HG03342 (cell line): ENCODE measurements at regions not wholly inside any gene's neighbourhood (a gene's known extent, or its start where the extent isn't known, plus 50 kb on each side); places are given as distances from the start of the nearest gene placed in this dataset.

ENCODE experiments used
- ATAC-seq: cut with Tn5 transposase; IDR thresholded peaks from one replicate; pipeline ENCODE4 v1.9.1; 2021; ENCODE audit warnings: mild to moderate bottlenecking, moderate library complexity; ENCODE audit not compliant: unreplicated experiment

GRCh38 chr2:160672211-160672610, 178.6 kb upstream of the RBMS1 start:
- ATAC-seq, result no peak

GRCh38 chr2:160674146-160674750, 180.6 kb upstream of the RBMS1 start:
- no peak for ATAC-seq

GRCh38 chr2:160679686-160680085, 186.1 kb upstream of the RBMS1 start:
- ATAC-seq, result no peak

- ATAC-seq, result no peak
Measured at GRCh38 chr2:160680294-160680693, 186.7 kb upstream of the RBMS1 start.

- no peak for ATAC-seq
Measured at GRCh38 chr2:160680974-160681373, 187.4 kb upstream of the RBMS1 start.

- no peak for ATAC-seq
Measured at GRCh38 chr2:160683206-160683605, 189.6 kb upstream of the RBMS1 start.

GRCh38 chr2:160687629-160688028, 194.0 kb upstream of the RBMS1 start:
- no peak for ATAC-seq

- no peak for ATAC-seq
Measured at GRCh38 chr2:160689441-160689840, 195.8 kb upstream of the RBMS1 start.

- no peak for ATAC-seq
Measured at GRCh38 chr2:160694221-160694620, 200.6 kb upstream of the RBMS1 start.

- no peak for ATAC-seq
Measured at GRCh38 chr2:160694631-160695030, 201.0 kb upstream of the RBMS1 start.

GRCh38 chr2:160695402-160696086, 201.9 kb upstream of the RBMS1 start:
- no peak for ATAC-seq

GRCh38 chr2:160696087-160696452, 202.5 kb upstream of the RBMS1 start:
- no peak for ATAC-seq

GRCh38 chr2:160697817-160698216, 204.2 kb upstream of the RBMS1 start:
- ATAC-seq, result no peak

- ATAC-seq, result no peak
Measured at GRCh38 chr2:160700021-160700814, 206.6 kb upstream of the RBMS1 start.

GRCh38 chr2:160701822-160702221, 208.2 kb upstream of the RBMS1 start:
- no peak for ATAC-seq

GRCh38 chr2:160702754-160703153, 209.1 kb upstream of the RBMS1 start:
- no peak for ATAC-seq

- peak; percentile 87 for ATAC-seq
Measured at GRCh38 chr2:160703648-160704585, 210.3 kb upstream of the RBMS1 start.

- ATAC-seq, result no peak
Measured at GRCh38 chr2:160715428-160715827, 221.8 kb upstream of the RBMS1 start.

- no peak for ATAC-seq
Measured at GRCh38 chr2:160719116-160719515, 225.5 kb upstream of the RBMS1 start.

GRCh38 chr2:160720098-160720497, 226.5 kb upstream of the RBMS1 start:
- no peak for ATAC-seq
